SU-DHL-6 (cell line): ENCODE measurements at regions not wholly inside any gene's neighbourhood (a gene's known extent, or its start where the extent isn't known, plus 50 kb on each side); places are given as distances from the start of the nearest gene placed in this dataset.

Source experiments
- EZH2phosphoT487 ChIP-seq: fragments of 200-600 bp; sonication (generic), shearing (Covaris generic); conservative IDR thresholded peaks from 2 replicates; pipeline ENCODE4 v1.6.1; 2018; ENCODE audit warnings: mild to moderate bottlenecking, antibody characterized with exemption, low read length, moderate library complexity, mixed read lengths
- TF ChIP-seq, protein P1 (sequence below): fragments of 200-600 bp; sonication (generic); IDR thresholded peaks from one replicate; pipeline ENCODE4 v1.5.1; 2017; ENCODE audit warnings: antibody characterized with exemption, mild to moderate bottlenecking, low read length, moderate library complexity; ENCODE audit not compliant: insufficient read depth, poor library complexity, severe bottlenecking

- TF ChIP-seq, protein P1, sequence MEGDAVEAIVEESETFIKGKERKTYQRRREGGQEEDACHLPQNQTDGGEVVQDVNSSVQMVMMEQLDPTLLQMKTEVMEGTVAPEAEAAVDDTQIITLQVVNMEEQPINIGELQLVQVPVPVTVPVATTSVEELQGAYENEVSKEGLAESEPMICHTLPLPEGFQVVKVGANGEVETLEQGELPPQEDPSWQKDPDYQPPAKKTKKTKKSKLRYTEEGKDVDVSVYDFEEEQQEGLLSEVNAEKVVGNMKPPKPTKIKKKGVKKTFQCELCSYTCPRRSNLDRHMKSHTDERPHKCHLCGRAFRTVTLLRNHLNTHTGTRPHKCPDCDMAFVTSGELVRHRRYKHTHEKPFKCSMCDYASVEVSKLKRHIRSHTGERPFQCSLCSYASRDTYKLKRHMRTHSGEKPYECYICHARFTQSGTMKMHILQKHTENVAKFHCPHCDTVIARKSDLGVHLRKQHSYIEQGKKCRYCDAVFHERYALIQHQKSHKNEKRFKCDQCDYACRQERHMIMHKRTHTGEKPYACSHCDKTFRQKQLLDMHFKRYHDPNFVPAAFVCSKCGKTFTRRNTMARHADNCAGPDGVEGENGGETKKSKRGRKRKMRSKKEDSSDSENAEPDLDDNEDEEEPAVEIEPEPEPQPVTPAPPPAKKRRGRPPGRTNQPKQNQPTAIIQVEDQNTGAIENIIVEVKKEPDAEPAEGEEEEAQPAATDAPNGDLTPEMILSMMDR = no peak
- TF ChIP-seq EZH2phosphoT487 = no peak
Measured at GRCh38 chr19:32200312-32201038, 144.9 kb upstream of the ZNF507 start.
